H9 (cell line): ENCODE measurements at regions not wholly inside any gene's neighbourhood (a gene's known extent, or its start where the extent isn't known, plus 50 kb on each side); places are given as distances from the start of the nearest gene placed in this dataset.

Experiments
- DNase-seq: peaks from one replicate; pipeline ENCODE4 v3.0.0-alpha.2; 2017
- H2AFZ ChIP-seq: one replicate; pipeline ENCODE4 v1.6.1; 2013; ENCODE audit warnings: mild to moderate bottlenecking, low read length, control low read depth, moderate library complexity
- H2AK5ac ChIP-seq: 2 replicates; pipeline ENCODE4 v1.6.1; 2013; ENCODE audit warnings: low read length, control low read depth, mixed read lengths; ENCODE audit not compliant: insufficient read length
- H2BK120ac ChIP-seq: one replicate; pipeline ENCODE4 v1.6.1; 2013; ENCODE audit warnings: low read depth, mild to moderate bottlenecking, low read length, control low read depth, inconsistent platforms; ENCODE audit not compliant: poor library complexity, severe bottlenecking
- H2BK12ac ChIP-seq: 2 replicates; pipeline ENCODE4 v1.6.1; 2013; ENCODE audit warnings: low read length, control low read depth, mixed read lengths, low read depth; ENCODE audit not compliant: insufficient read length
- H2BK15ac ChIP-seq: 2 replicates; pipeline ENCODE4 v1.6.1; 2013; ENCODE audit warnings: low read depth, low read length, control low read depth
- H2BK20ac ChIP-seq: one replicate; pipeline ENCODE4 v1.6.1; 2013; ENCODE audit warnings: low read depth, mild to moderate bottlenecking, low read length, control low read depth, inconsistent platforms; ENCODE audit not compliant: poor library complexity, severe bottlenecking
- H2BK5ac ChIP-seq: 2 replicates; pipeline ENCODE4 v1.6.1; 2013; ENCODE audit warnings: low read length, control low read depth, mixed read lengths; ENCODE audit not compliant: insufficient read length
- H3K14ac ChIP-seq: 2 replicates; pipeline ENCODE4 v1.6.1; 2013; ENCODE audit warnings: low read length, control low read depth; ENCODE audit not compliant: insufficient read depth
- H3K18ac ChIP-seq: 2 replicates; pipeline ENCODE4 v1.6.1; 2013; ENCODE audit warnings: low read depth, mild to moderate bottlenecking, mixed read lengths, low read length, control low read depth; ENCODE audit not compliant: insufficient read length
- H3K23ac ChIP-seq: 2 replicates; pipeline ENCODE4 v1.6.1; 2013; ENCODE audit warnings: low read length, control low read depth, mixed read lengths, low read depth; ENCODE audit not compliant: insufficient read length
- H3K23me2 ChIP-seq: 2 replicates; pipeline ENCODE4 v1.6.1; 2013; ENCODE audit warnings: low read depth, mild to moderate bottlenecking, mixed read lengths, low read length, control low read depth; ENCODE audit not compliant: insufficient read length, poor library complexity, severe bottlenecking
- H3K27ac ChIP-seq: 2 replicates; pipeline ENCODE4 v1.5.1; 2013; ENCODE audit warnings: low read length, control low read depth, mixed read lengths, low read depth; ENCODE audit not compliant: insufficient read length
- H3K27me3 ChIP-seq: 2 replicates; pipeline ENCODE4 v1.6.1; 2013; ENCODE audit warnings: low read length, control low read depth, inconsistent platforms; ENCODE audit not compliant: insufficient read depth
- H3K4ac ChIP-seq: 2 replicates; pipeline ENCODE4 v1.6.1; 2013; ENCODE audit warnings: low read depth, mild to moderate bottlenecking, control low read depth, inconsistent platforms, low read length, moderate library complexity
- H3K4me1 ChIP-seq: 2 replicates; pipeline ENCODE4 v1.6.1; 2013; ENCODE audit warnings: low read length, control low read depth, inconsistent platforms; ENCODE audit not compliant: insufficient read depth
- H3K4me2 ChIP-seq: 2 replicates; pipeline ENCODE4 v1.6.1; 2013; ENCODE audit warnings: low read length, control low read depth, mixed read lengths; ENCODE audit not compliant: insufficient read length, insufficient read depth
- H3K56ac ChIP-seq: 2 replicates; pipeline ENCODE4 v1.6.1; 2013; ENCODE audit warnings: low read depth, mild to moderate bottlenecking, mixed read lengths, low read length, control low read depth; ENCODE audit not compliant: insufficient read length
- H3K79me1 ChIP-seq: 2 replicates; pipeline ENCODE4 v1.6.1; 2013; ENCODE audit warnings: low read depth, mild to moderate bottlenecking, moderate library complexity, low read length, control low read depth, inconsistent platforms; ENCODE audit not compliant: insufficient read depth, poor library complexity, severe bottlenecking
- H3K79me2 ChIP-seq: 2 replicates; pipeline ENCODE4 v1.6.1; 2013; ENCODE audit warnings: low read length, control low read depth, inconsistent platforms; ENCODE audit not compliant: insufficient read depth
- H3K9ac ChIP-seq: 2 replicates; pipeline ENCODE4 v1.6.1; 2013; ENCODE audit warnings: low read length, control low read depth, mixed read lengths; ENCODE audit not compliant: insufficient read length; ENCODE audit errors: extremely low read depth
- H3K9me3 ChIP-seq: one replicate; pipeline ENCODE4 v1.6.1; 2013; ENCODE audit warnings: low read depth, low read length, inconsistent platforms; ENCODE audit not compliant: control insufficient read depth
- H3T11ph ChIP-seq: one replicate; pipeline ENCODE4 v1.6.1; 2013; ENCODE audit warnings: mild to moderate bottlenecking, low read length, control low read depth, inconsistent platforms
- H4K20me1 ChIP-seq: one replicate; pipeline ENCODE4 v1.6.1; 2013; ENCODE audit not compliant: control insufficient read depth, insufficient read length, insufficient read depth
- H4K5ac ChIP-seq: 2 replicates; pipeline ENCODE4 v1.6.1; 2013; ENCODE audit warnings: low read depth, mild to moderate bottlenecking, mixed read lengths, low read length, control low read depth; ENCODE audit not compliant: insufficient read length
- H4K8ac ChIP-seq: replicated peaks from 2 replicates; pipeline ENCODE4 v1.6.1; 2013; ENCODE audit warnings: low read length, control low read depth, mixed read lengths, low read depth; ENCODE audit not compliant: insufficient read length
- H4K91ac ChIP-seq: 2 replicates; pipeline ENCODE4 v1.6.1; 2013; ENCODE audit warnings: low read depth, mild to moderate bottlenecking, moderate library complexity, mixed read lengths, low read length, control low read depth; ENCODE audit not compliant: insufficient read length
- H3K27ac Mint-ChIP-seq, 3 experiments: 2 replicates in 2 of 3; 3 replicates in 1 of 3; pipeline ENCODE4 v1.8.0; 2020 to 2021; ENCODE audit warnings: mixed read lengths in 3 of 3, mild to moderate bottlenecking in 1 of 3, moderate library complexity in 1 of 3
- H3K27me3 Mint-ChIP-seq: 2 replicates; pipeline ENCODE4 v1.8.0; 2021; ENCODE audit warnings: low read depth, mild to moderate bottlenecking, moderate library complexity, mixed read lengths
- H3K36me3 Mint-ChIP-seq, 3 experiments: 2 replicates in 2 of 3; 3 replicates in 1 of 3; pipeline ENCODE4 v1.8.0; 2020 to 2021; ENCODE audit warnings: low read depth in 3 of 3, mixed read lengths in 3 of 3; ENCODE audit not compliant: insufficient read depth in 1 of 3
- H3K4me1 Mint-ChIP-seq, 2 experiments: 2 replicates each; pipeline ENCODE4 v1.8.0; 2020; ENCODE audit warnings: mixed read lengths in 2 of 2
- H3K4me3 Mint-ChIP-seq, 2 experiments: 2 replicates in 1 of 2; 3 replicates in 1 of 2; pipeline ENCODE4 v1.8.0; 2020 to 2021; ENCODE audit warnings: mild to moderate bottlenecking in 2 of 2, mixed read lengths in 2 of 2, moderate library complexity in 1 of 2
- H3K9me3 Mint-ChIP-seq, 2 experiments: 2 replicates in 1 of 2; 3 replicates in 1 of 2; pipeline ENCODE4 v1.8.0; 2020; ENCODE audit warnings: mild to moderate bottlenecking in 2 of 2, mixed read lengths in 2 of 2, moderate library complexity in 1 of 2
- WGBS: extraction: QIAGEN DNeasy Blood & Tissue Kit; methylation state at CpG from one replicate; pipeline ENCODE4 v1.1.7; 2013; ENCODE audit warnings: missing lambda C conversion rate, low lambda C conversion rate, mixed read lengths; ENCODE audit not compliant: insufficient read length; ENCODE audit errors: extremely low coverage; 5-methylcytosine and 5-hydroxymethylcytosine counted together
- TF ChIP-seq, protein P1 (sequence below): fragments of 200-600 bp; sonication (generic); conservative IDR thresholded peaks from 3 replicates; pipeline ENCODE4 v1.8.0; 2021; ENCODE audit warnings: antibody characterized with exemption, mild to moderate bottlenecking

DNA sequence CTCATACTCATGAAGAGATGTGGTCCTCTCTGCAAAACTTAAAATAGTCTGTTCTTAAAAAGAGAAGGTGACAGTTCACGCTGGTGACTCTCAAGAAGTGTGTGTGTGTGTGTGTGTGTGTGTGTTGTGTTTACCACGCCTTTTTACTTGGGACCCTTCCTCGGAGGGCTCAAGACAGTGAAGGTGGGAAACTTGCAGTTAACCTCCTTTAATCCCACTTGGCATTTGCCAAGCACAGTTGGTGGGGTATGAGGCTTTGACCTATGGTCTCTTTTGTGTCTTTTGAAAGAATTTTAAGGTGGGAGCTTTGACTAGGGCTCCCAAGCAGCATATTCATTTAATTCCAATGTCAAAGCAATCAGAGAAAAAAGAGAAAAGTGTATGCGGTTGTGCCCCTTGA, 395.8 kb downstream of the TFAP2B start:
- DNase-seq, result no peak
- H3K23me2 ChIP-seq, result no peaks in the 10 kb centered on the region
- H3K79me2 ChIP-seq, result no peaks in the 10 kb centered on the region
- no CpG with 5 or more reads among the region's 4 CpGs for WGBS
- H4K8ac ChIP-seq, result no peak overlapping the region
- no peak overlapping the region for H3K14ac ChIP-seq
- no peaks in the 10 kb centered on the region for H4K20me1 ChIP-seq
- Mint-ChIP-seq H3K9me3 (no peaks in the 10 kb centered on the region), H3K4me1 (peaks cover 31 to 32% of the 10 kb centered on the region in 2 experiments), H3K27ac (peak overlapping the region in 1 of 3 experiments; percentile 63; a peak in 2 of 7 replicates), H3K27me3 (peaks cover 28% of the 10 kb centered on the region), H3K4me3 (peak overlapping the region in 1 of 2 experiments; percentile 32; a peak in 2 of 5 replicates), H3K36me3 (no peaks in the 10 kb centered on the region)
- no peaks in the 10 kb centered on the region for H3K79me1 ChIP-seq
- no peak overlapping the region for H3K23ac ChIP-seq
- no peak overlapping the region for H2BK5ac ChIP-seq
- no peak overlapping the region for H2BK20ac ChIP-seq
- H3K9me3 ChIP-seq, result no peaks in the 10 kb centered on the region
- H3K4me2 ChIP-seq, result peak overlapping the region; percentile 36
- no peak overlapping the region for H3K18ac ChIP-seq
- H4K5ac ChIP-seq, result no peak overlapping the region
- H3K9ac ChIP-seq, result no peak overlapping the region
- H4K91ac ChIP-seq, result no peak overlapping the region
- H3K56ac ChIP-seq, result no peak overlapping the region
- no peak overlapping the region for H3T11ph ChIP-seq
- H2AK5ac ChIP-seq, result no peak overlapping the region
- H2AFZ ChIP-seq, result no peak overlapping the region
- no peak overlapping the region for H2BK120ac ChIP-seq
- TF ChIP-seq, protein P1, sequence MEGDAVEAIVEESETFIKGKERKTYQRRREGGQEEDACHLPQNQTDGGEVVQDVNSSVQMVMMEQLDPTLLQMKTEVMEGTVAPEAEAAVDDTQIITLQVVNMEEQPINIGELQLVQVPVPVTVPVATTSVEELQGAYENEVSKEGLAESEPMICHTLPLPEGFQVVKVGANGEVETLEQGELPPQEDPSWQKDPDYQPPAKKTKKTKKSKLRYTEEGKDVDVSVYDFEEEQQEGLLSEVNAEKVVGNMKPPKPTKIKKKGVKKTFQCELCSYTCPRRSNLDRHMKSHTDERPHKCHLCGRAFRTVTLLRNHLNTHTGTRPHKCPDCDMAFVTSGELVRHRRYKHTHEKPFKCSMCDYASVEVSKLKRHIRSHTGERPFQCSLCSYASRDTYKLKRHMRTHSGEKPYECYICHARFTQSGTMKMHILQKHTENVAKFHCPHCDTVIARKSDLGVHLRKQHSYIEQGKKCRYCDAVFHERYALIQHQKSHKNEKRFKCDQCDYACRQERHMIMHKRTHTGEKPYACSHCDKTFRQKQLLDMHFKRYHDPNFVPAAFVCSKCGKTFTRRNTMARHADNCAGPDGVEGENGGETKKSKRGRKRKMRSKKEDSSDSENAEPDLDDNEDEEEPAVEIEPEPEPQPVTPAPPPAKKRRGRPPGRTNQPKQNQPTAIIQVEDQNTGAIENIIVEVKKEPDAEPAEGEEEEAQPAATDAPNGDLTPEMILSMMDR, result no peak
- H2BK15ac ChIP-seq, result no peak overlapping the region
- H2BK12ac ChIP-seq, result no peak overlapping the region
- H3K4me1 ChIP-seq, result peaks cover 3% of the 10 kb centered on the region; the same call in 1 of the 2 replicates
- no peaks in the 10 kb centered on the region; the same call in 1 of the 2 replicates for H3K27me3 ChIP-seq
- no peak overlapping the region for H3K27ac ChIP-seq
- H3K4ac ChIP-seq, result no peak overlapping the region
